ENCODE measurements at regions not wholly inside any gene's neighbourhood (a gene's known extent, or its start where the extent isn't known, plus 50 kb on each side); places are given as distances from the start of the nearest gene placed in this dataset.
A peak's percentile ranks its signal among the peaks of the same experiment; 100 is the strongest.

DNA sequence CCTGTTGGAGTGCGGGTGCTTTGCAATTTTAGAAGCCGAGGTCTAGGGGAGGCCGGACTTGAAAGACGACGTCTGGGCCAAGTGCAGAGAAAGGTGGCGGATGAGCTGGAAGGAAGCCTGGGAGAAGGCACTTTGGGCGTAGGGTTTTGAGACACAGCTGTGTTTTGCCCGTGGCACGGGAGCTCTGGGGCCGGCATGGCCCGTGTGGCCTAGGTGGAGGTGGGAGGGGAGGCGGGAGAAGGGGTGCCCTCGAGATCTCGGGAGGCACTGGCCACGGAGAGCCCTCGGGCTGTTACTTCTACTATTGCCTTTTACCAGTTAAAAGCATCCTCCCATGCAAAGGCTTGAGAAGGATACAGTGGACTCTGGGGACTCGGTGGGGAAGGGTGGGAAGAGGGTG lies 161.9 kb downstream of the FOXL1 start:
- no peak for DNase-seq (ENCODE audit: low read depth, low spot score)

DNA sequence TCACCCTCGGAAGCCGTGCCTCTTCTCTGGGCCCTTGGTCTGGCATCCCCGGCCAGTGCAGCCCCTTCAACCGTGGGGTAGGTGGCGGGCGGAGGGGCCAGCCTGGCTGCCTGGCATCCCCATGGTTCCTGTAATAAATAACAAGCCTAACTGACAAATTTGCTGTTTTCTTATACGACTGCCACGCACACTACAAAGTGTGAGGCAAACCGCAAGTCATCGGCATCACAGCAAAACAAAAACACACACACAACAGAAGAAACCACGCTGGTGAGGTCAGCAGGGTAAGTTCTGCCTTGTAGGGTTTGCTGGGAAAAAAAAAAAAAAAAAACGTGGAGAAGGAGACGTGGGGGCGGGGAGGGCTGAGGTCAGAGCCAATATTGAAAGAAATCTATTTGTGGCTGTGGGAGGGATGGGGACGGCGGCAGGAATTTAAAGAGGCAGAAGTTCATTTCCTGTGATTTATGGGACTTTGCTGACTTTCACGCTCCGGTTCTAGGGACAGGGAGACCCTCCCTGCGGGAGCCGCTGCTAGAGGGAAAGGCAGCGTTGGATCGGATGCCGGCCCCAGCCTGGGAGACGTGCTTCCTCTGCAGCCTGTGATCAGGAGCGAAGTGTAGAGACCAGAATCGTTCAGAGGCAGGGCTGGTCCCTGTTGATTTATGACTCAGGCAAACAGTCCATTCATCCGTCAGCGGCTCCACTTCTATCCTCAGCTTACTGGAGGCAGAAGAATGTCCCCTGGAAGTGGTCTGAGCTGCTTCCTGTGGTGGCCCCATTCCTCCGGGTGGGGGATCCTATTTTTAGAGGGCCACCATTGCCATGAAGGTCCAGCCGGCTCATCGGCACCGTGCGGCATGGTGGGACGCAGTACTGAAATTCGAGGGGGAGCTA lies 162.8 kb downstream of the FOXL1 start:
- DNase-seq (ENCODE audit: low read depth, low spot score): peak; percentile 93

DNA sequence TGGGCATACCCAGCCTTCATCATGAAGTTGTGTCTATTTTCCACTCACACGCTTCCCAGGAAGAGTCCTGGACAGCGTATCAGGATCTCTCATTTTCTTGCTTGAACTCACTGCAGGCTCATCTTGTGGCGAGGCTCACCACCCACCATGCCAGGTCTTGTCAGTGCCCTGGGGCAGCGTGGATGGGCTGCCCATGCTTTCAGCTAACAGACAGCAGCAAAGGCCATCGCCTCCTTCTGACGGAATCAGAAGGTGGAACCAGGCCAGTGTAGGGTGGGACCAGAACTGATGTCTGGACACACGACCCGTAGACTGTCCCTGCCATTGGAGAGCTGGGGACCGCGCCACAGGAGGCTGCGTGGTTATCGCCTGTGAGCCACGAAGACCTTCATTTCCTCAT lies 169.4 kb downstream of the FOXL1 start:
- no peak for DNase-seq (ENCODE audit: low read depth, low spot score)

DNA sequence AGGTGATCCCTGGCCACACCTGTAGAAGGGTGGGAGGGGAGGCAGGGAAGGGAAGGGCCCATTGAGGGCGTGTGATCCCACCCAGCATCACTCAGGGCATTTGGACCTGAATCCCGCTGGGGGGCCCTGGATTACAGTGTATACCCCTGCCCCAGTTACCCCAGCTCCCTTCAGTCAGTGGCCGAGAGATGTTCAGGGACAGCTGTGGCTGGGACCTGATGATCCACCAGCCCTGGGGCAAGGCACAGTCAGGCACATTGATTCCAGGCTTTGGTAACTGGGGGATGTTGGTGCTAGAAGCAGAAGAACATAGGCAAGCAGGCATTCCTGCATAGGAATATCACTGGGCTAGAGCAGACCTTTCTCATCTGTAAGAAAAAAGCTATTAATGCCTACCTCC lies 170.3 kb downstream of the FOXL1 start:
- no peak for DNase-seq (ENCODE audit: low read depth, low spot score)

DNA sequence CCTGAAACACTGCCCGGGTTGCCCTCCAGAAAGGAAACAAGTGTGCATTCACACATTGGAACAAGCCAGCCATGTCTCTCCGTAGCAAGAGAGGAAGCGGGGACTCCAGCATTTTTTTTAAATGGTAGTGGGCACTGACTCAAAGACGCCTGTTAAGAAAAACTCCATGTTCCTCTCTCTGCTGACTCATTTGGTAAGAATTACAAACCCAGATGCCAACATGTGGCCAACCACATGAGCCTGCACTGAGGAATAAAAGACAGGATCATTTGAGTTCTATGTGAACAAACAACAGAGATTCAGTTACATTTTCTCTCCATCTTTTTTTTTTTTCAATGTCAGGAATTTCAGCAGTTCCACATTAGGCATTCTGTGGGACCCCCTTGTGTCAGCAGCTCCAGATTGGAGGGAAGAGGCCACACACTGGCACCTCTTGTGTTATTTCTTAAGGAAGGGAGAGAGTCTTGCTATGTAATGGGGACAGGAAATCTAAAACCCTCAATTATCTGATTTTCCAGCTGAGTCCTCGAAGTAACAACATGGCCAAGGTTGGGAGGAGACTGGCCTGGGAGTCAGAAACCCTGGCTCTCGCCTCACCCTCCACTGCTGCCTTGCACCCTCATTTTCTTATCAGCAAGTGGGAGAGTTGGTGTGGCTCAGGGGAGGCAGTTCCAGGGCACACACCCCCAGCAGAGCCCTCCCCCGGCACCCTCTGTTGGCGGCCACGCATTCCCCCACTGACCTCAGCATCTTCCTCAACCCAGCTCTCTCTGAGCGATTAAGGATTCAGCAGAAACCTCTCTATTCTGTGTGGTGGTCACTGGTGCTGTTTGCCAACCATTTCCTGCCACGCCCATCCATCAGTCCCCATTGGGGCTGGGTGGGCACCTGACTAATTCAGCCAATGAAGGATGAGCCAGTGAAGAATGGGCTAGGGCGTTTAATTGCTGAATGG lies 173.0 kb downstream of the FOXL1 start:
- DNase-seq (ENCODE audit: low read depth, low spot score): peak; percentile 95

DNA sequence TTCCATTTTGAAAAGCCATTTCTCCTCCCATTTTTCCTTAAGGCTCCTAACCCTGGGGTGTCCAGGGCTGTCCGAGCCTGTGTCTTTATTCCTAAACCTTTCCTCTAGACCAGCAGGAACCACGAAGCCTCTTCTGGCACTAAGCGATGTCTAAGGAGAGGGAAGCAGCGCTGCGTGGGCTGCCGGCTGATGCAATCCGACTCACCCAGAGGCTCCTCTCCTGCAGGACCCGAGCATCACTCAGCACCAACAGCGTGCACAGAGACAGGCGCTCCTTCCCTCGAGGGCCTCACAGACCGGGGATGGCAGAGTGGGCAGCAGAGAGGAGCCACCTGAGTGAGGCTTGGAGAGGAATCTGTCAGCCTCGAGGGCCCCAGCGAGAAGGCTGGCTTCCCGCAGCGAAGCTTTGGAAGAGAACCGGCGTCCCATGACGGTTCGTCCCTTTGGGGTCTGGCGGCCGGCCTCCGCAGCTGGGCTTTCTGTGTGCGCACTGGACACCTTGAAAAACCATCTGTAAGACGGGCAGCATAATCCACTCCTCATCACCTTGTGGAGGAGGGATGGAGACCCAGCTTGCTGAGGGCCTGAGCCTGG lies 174.3 kb downstream of the FOXL1 start:
- no peak for DNase-seq (ENCODE audit: low read depth, low spot score)

DNA sequence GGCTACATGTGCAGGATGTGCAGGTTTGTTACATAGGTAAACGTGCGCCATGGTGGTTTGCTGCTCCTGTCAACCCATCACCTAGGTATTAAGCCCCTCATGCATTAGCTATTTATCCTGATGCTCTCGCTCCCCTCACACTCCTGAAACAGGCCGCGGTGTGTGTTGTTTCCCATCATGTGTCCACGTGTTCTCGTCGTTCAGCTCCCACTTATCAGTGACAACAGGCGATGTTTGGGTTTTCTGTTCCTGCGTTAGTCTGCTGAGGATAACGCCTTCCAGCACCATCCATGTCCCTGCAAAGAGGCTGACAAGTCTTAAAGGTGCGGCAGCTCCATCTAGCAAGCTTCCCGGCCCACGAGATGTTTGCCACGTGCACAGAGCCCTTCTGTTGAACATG lies 175.1 kb downstream of the FOXL1 start:
- no peak for DNase-seq (ENCODE audit: low read depth, low spot score)

DNA sequence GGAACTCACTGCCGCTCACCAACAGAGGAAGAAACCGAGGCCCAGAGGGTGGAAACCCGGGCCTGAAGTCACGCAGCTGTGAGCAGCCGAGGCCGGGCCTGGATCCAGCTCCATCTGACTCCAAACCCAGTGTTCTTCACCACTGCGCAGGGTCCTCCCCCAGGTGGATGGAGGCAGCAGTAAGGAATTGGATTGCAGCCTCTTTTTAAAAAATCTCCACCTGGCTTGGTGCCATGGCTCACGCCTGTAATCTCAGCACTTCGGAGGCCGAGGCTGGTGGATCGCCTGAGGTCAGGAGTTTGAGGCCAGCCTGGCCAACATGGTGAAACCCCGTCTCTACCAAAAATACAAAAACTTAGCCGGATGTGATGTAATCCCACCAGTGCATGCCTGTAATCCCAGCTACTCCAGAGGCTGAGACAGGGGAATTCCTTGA lies 177.2 kb downstream of the FOXL1 start:
- no peak for DNase-seq (ENCODE audit: low read depth, low spot score)

DNA sequence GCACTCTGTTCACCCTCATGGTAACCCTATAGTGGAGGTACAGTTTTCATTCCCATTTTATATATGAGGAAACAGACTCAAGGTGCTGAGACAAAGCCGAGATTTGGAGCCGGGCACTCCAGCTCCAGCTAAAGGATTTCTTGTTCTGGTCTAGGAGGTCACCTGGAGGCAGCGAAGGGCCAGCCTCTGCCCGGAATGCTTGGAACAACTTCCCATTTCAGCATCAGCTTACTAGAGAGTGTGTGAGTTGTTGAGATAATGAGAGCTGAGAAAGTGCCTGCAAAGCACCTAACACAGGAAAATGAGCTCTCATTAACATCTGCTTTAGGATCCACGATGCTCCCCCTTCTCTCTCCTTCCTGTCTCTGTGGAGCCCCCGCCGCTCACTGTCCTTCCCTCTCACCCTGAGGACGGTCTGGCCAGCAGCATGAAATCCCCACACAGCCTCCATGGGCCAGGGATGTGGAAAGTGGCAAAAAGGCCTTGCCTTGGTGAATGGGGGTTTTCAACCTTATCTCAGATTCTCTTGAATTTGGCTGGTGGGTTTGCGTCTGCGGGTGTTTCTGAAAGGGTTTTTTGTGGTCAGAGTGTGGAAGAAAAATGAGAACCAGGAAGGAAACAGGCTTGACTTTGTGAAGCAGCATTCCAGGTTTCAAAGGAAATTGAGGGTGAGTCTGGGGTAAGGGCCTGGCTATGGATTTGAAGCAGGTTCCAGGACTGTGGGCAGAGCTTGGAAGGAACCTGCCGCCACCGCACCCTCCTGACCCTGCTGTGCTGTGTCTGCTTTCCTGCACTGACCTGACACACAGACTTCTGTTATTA lies 178.7 kb downstream of the FOXL1 start:
- DNase-seq (ENCODE audit: low read depth, low spot score): peak; percentile 84

DNA sequence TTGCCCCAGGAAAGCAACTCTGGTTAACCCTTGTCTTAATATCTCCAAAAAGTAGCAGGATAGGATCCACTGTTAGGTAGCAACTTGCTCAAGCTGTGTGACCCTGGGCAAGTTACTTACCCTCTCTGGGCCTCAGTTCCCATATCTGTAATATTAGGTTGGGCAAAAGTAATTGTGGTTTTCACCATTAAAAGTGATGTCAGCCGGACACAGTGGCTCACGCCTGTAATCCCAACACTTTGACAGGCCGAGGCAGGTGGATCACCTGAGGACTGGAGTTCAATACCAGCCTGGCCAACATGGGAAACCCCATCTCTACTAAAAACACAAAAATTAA lies 179.3 kb downstream of the FOXL1 start:
- DNase-seq (ENCODE audit: low read depth, low spot score): no peak

DNA sequence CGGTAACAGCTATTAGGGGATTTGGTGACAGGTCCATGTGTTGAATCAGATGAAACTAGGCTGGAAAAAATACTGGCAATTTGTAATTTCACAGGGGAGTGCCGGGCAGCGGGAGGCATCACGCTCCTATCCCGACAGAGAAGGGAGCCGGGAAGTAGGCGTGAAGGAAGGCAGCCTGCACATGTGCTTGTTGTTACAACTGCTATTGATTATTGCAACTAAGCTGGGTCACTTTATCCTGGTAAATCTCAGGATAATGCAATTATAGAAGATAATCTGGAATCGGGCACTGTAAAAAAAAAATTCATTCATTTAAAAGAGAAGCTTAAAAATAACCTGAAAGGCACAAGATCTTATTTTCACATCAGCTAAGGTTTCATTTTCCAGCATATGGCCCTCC lies 180.6 kb downstream of the FOXL1 start:
- no peak for DNase-seq (ENCODE audit: low read depth, low spot score)

DNA sequence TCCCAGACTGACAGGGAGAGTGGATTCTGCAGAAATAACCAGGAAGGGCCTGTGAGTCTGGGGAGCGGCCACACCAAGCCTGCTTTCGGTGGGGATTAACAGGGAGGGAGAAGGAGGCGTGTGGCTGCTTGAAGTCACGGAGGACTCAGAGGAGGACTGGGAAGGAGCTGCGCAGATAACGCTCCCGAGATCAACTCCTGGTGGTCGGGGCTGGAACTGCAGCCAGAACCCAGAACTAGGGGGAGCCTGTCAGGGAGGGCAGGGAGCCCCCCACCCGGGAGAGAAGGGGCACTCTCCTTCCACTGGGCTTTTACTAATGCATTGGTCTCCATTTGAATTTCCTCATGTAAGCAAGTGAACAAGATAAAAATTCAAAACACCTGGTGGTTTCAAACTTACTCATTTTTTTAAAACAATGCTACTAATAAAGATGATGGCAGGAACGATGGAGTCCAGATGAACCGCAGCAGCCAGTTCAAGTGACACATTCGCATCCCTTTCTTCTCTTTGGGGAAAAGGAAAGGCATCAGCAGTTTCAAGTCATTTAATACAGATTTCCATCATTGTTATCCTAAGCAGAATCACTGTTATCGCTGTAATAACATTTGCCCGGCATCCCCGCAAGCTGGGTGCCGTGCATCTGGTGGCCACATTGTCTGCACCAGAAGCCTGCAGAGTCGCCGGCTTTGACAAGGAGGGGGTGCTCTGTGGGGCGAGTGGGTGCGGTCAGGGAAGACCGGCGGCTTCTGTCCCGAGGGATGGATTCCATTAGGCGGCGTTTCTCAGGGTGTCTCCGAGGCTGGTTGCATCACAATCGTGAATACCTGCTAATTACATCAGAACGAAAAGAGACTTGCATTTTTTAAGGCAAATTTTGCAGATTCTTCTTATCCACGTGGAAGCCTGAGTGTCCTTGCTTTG lies 183.0 kb downstream of the FOXL1 start:
- peak; percentile 76 for DNase-seq (ENCODE audit: low read depth, low spot score)

DNA sequence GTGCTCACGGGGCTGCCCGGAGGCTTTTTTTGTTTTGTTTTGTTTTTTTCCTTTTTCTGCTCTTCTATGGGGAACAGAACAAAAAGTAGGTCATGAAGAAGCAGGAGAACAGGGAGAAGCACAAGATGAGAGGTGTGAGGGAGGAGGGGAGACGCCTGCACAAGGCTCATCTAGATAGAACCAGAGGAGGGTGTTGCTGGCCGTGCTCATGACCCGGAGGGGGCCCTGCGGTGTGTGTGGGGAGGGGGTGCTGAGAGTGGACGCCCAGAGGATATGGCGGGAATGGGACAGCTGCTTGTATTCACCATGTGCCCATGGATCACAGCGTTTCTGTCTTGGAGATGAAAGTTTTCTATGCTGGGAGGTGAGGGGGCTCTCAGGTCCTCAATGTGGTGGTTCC lies 183.7 kb downstream of the FOXL1 start:
- DNase-seq (ENCODE audit: low read depth, low spot score): no peak

DNA sequence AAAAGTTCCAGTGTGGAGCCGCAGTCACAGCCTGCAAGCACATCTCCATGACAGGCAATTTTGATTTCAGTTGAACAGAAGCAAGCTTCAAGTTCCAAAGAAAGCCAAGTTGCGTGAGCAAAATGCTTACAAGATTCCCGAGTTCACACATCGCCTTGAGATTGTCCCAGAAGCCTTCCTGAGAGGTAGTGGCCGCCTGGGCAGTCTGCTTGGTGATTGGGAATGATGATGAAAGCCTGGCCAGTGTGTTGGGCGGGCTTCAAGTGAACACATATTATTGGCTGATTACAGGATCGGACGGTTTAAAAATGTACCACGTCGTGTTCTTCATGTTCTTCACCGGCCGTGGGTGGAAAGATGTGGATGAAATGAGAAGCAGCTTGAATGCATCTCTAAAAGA lies 185.5 kb downstream of the FOXL1 start:
- no peak for DNase-seq (ENCODE audit: low read depth, low spot score)

DNA sequence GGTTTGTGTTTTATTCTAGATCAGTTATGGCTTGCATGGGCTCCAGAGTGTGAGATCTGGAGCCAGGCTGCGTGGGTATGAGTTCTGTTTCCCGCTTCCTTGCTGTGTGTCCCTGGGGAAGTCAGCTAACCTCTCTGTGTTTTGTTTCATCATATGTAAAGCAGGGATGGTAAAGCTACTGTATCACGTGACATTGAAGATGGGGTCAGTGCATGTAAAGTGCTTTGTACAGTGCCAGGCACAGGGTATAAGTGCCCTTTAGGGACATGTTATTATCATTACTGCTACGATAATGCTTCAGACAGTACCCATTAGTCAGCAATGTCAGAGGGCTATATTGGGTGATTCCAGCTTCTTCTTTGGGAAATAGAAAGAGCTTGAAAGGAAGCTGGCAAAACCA lies 186.2 kb downstream of the FOXL1 start:
- no peak for DNase-seq (ENCODE audit: low read depth, low spot score)

DNA sequence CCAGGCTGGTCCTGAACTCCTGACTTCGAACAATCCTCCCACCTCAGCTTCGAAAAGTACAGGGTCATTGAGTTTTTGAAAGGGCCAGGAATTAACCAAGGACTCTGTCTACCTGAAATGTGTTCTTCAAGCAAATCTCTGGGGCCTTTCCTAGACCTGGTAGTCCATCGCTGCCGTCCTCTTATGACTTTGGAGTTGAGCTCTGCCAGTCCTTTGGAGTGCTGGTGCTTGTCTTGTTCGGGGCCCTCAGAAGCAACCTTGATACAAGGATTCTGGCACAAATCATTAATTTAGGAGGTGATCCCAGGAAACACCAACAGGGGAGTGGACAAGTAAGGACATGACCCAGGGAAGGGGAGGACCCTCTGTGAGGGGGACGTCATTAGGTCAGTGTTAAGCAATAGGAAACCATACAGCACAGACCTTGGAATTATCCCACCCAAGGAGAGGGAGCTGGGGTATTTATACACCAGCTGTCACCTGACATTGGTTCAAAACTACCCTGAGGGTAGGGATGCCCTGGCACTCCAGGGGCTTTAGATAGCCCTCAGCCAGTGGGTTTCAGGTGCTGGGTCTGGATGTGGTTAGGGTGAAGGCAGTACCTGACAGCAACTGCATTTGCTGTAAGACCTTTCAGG lies 187.2 kb downstream of the FOXL1 start:
- DNase-seq (ENCODE audit: low read depth, low spot score): no peak

DNA sequence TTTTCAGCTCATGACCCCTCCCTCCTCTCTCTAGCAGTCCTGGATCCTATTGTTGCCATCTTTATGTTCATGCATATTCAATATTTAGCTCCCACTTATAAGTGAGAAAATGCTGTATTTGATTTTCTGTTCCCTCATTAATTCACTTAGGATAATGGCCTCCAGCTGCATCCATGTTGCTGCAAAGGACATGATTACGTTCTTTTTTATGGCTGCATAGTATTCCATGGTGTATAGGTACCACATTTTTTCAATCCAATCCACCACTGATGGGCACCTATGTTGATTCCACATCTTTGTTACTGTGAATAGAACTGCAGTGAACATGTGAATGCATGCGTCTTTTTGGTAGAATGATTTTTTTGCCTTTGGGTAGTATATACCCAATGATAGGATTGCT lies 188.4 kb downstream of the FOXL1 start:
- DNase-seq (ENCODE audit: low read depth, low spot score): no peak

DNA sequence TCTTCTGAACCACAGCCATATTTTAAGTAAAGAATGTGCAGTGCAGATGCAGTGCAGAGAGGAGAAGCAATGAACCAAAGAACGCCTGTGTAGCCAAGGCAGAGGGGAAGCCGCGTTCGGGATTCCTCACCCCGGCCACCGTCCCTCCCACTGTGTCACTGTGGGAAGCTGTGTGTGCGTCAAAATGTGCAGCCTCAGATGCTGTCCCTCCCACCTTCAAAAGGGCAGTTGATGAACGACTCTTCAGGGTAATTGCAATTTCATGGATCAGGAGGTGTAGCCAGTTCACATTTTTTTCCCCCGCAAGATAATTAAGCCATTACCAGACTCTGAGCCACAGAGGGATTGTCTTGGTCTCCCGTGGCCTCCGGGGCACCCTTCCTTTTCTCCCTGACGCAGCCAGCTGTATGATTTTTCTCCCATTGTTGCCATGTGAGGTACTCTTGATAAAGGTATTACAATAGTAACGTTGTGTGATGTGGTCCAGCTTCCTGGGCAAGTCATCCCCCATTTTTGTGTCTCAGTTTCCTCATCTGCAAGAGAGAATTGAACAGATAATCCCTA lies 190.0 kb downstream of the FOXL1 start:
- peak; percentile 50 for DNase-seq (ENCODE audit: low read depth, low spot score)

DNA sequence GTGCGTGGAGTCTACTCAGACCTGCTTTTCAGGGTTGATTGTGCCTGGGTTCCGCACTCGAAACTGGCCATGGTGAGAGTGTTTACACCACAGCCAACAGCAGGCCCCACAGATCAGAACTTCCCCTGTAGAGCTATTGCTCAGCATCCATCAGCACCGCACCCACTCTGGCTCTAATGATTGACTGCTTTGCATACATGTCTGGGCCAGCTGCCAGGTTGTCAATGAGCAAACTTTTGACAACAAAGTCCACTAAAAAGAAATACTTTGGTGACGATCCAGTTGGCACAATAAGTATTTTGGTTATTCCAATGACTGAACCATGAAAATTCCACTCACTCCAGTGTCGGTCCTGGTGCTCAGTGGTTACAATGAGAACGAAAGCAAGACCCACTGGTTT lies 190.7 kb downstream of the FOXL1 start:
- DNase-seq (ENCODE audit: low read depth, low spot score): peak; percentile 94

Data from astrocyte of the hippocampus (primary cell).